Endothelial cell of hepatic sinusoid (primary cell): ENCODE measurements at regions not wholly inside any gene's neighbourhood (a gene's known extent, or its start where the extent isn't known, plus 50 kb on each side); places are given as distances from the start of the nearest gene placed in this dataset.

Experiments
- in situ Hi-C: cut with HindIII; loops from 2 replicates; pipeline ENCODE4 v1.10.0; 2017; ENCODE audit warnings: low sequenced_read_pairs

GRCh38 chr2:220081171-220081570, 453.7 kb downstream of the SLC4A3 start:
- in situ Hi-C loops = no loop called here

- in situ Hi-C loops = no loop called here
Measured at GRCh38 chr2:220090050-220090449, 462.6 kb downstream of the SLC4A3 start.

- in situ Hi-C loops = no loop called here
Measured at GRCh38 chr2:220096406-220096805, 469.0 kb downstream of the SLC4A3 start.

GRCh38 chr2:220101980-220102379, 474.6 kb downstream of the SLC4A3 start:
- in situ Hi-C loops = no loop called here

GRCh38 chr2:220103596-220103995, 476.2 kb downstream of the SLC4A3 start:
- in situ Hi-C loops = no loop called here

- in situ Hi-C loops = no loop called here
Measured at GRCh38 chr2:220104871-220105351, 477.5 kb downstream of the SLC4A3 start.

GRCh38 chr2:220106065-220106464, 478.6 kb downstream of the SLC4A3 start:
- in situ Hi-C loops = no loop called here

- in situ Hi-C loops = no loop called here
Measured at GRCh38 chr2:220107380-220107791, 480.0 kb downstream of the SLC4A3 start.

GRCh38 chr2:220114443-220114842, 487.0 kb downstream of the SLC4A3 start:
- in situ Hi-C loops = no loop called here

GRCh38 chr2:220117025-220117424, 489.6 kb downstream of the SLC4A3 start:
- in situ Hi-C loops = no loop called here

- in situ Hi-C loops = no loop called here
Measured at GRCh38 chr2:220120041-220120440, 492.6 kb downstream of the SLC4A3 start.

GRCh38 chr2:220123751-220124150, 496.3 kb downstream of the SLC4A3 start:
- in situ Hi-C loops = no loop called here

- in situ Hi-C loops = no loop called here
Measured at GRCh38 chr2:220125551-220125950, 498.1 kb downstream of the SLC4A3 start.

- in situ Hi-C loops = no loop called here
Measured at GRCh38 chr2:220127311-220127710, 499.9 kb downstream of the SLC4A3 start.

GRCh38 chr2:220127876-220128275, 500.4 kb downstream of the SLC4A3 start:
- in situ Hi-C loops = no loop called here

- in situ Hi-C loops = no loop called here
Measured at GRCh38 chr2:220129391-220129790, 502.0 kb downstream of the SLC4A3 start.

- in situ Hi-C loops = no loop called here
Measured at GRCh38 chr2:220134756-220135534, 507.5 kb downstream of the SLC4A3 start.

- in situ Hi-C loops = no loop called here
Measured at GRCh38 chr2:220143336-220143735, 515.9 kb downstream of the SLC4A3 start.

- in situ Hi-C loops = no loop called here
Measured at GRCh38 chr2:220144411-220144810, 517.0 kb downstream of the SLC4A3 start.

GRCh38 chr2:220147161-220148038, 520.0 kb downstream of the SLC4A3 start:
- in situ Hi-C loops = no loop called here

- in situ Hi-C loops = no loop called here
Measured at GRCh38 chr2:220148471-220149248, 521.2 kb downstream of the SLC4A3 start.
